ENCODE measurements at regions not wholly inside any gene's neighbourhood (a gene's known extent, or its start where the extent isn't known, plus 50 kb on each side); places are given as distances from the start of the nearest gene placed in this dataset.
"Not testable (repeated sequence)": the region's sequence is repeated elsewhere in the genome, so short reads cannot be mapped to it uniquely, and the experiment has no call there.

GRCh38 chr9:136599811-136600660 is 54.2 kb upstream of the NOTCH1 start:
- TF ChIP-seq POLR2A (IDR thresholded peaks at IDR 0.05), result no peak
- no peak for TF ChIP-seq CTCF (IDR thresholded peaks at IDR 0.05)
- WGBS, 2 donors, result 49 to 74% methylated on average over 14 to 24 of the region's 29 CpGs
- no peaks in the 10 kb centered on the region for H3K27me3 ChIP-seq
- no peaks in the 10 kb centered on the region for H3K9me3 ChIP-seq
- intact Hi-C loops (cut with DNase I; ENCODE audit: low total_unique reads), result no loop called here
- no peak for DNase-seq
- no peak overlapping the region for H3K27ac ChIP-seq
- H3K4me1 ChIP-seq, result peaks cover 27% of the 10 kb centered on the region
- H3K4me3 ChIP-seq, result no peak overlapping the region
- H3K36me3 ChIP-seq (ENCODE audit: low read depth, missing control alignments), result no peaks in the 10 kb centered on the region

- no peak for TF ChIP-seq CTCF (IDR thresholded peaks at IDR 0.05)
- TF ChIP-seq POLR2A (IDR thresholded peaks at IDR 0.05), result no peak
- Histone ChIP-seq H3K36me3 (ENCODE audit: low read depth, missing control alignments) (no peaks in the 10 kb centered on the region), H3K27ac (no peak overlapping the region), H3K4me1 (peaks cover 23% of the 10 kb centered on the region), H3K9me3 (no peaks in the 10 kb centered on the region), H3K27me3 (no peaks in the 10 kb centered on the region), H3K4me3 (no peak overlapping the region)
- no peak for DNase-seq
- intact Hi-C loops (cut with DNase I; ENCODE audit: low total_unique reads), result no loop called here
- WGBS, 2 donors, result 80 to 81% methylated on average over 10 to 18 of the region's 18 CpGs
Observed at GRCh38 chr9:136599074-136599531, 53.3 kb upstream of the NOTCH1 start.

GRCh38 chr9:136598390-136599073 is 52.7 kb upstream of the NOTCH1 start:
- H3K4me3 ChIP-seq; H3K36me3 ChIP-seq (ENCODE audit: low read depth, missing control alignments); H3K27ac ChIP-seq; H3K9me3 ChIP-seq; H3K27me3 ChIP-seq; intact Hi-C loops (cut with DNase I; ENCODE audit: low total_unique reads); DNase-seq: not testable (repeated sequence)
- 87 to 95% methylated on average over 4 to 9 of the region's 13 CpGs for WGBS, 2 donors
- peaks cover 23% of the 10 kb centered on the region for H3K4me1 ChIP-seq

- H3K27ac ChIP-seq, result no peak overlapping the region
- TF ChIP-seq CTCF (IDR thresholded peaks at IDR 0.05), result no peak
- TF ChIP-seq POLR2A (IDR thresholded peaks at IDR 0.05), result no peak
- peaks cover 23% of the 10 kb centered on the region for H3K4me1 ChIP-seq
- H3K36me3 ChIP-seq (ENCODE audit: low read depth, missing control alignments), result no peaks in the 10 kb centered on the region
- no peaks in the 10 kb centered on the region for H3K27me3 ChIP-seq
- WGBS, 2 donors, result 89% methylated on average over 9 of the region's 9 CpGs; no CpG with 5 or more reads in 1 of the 2 donors
- no peaks in the 10 kb centered on the region for H3K9me3 ChIP-seq
- H3K4me3 ChIP-seq, result no peak overlapping the region
- intact Hi-C loops (cut with DNase I; ENCODE audit: low total_unique reads), result no loop called here
- DNase-seq, result no peak
Observed at GRCh38 chr9:136597965-136598364, 52.1 kb upstream of the NOTCH1 start.

GRCh38 chr9:136597141-136597885 is 51.5 kb upstream of the NOTCH1 start:
- no peak for TF ChIP-seq CTCF (IDR thresholded peaks at IDR 0.05)
- TF ChIP-seq POLR2A (IDR thresholded peaks at IDR 0.05), result no peak
- no peaks in the 10 kb centered on the region for H3K36me3 ChIP-seq (ENCODE audit: low read depth, missing control alignments)
- H3K9me3 ChIP-seq, result no peaks in the 10 kb centered on the region
- DNase-seq, result no peak
- peak overlapping the region; percentile 61 to 70 for H3K27ac ChIP-seq
- H3K27me3 ChIP-seq, result no peaks in the 10 kb centered on the region
- intact Hi-C loops (cut with DNase I; ENCODE audit: low total_unique reads), result no loop called here
- H3K4me3 ChIP-seq, result no peak overlapping the region
- H3K4me1 ChIP-seq, result peaks cover 23% of the 10 kb centered on the region
- 79 to 92% methylated on average over 4 to 13 of the region's 13 CpGs for WGBS, 2 donors

All from testis (tissue), 2 donors.